ENCODE measurements at regions not wholly inside any gene's neighbourhood (a gene's known extent, or its start where the extent isn't known, plus 50 kb on each side); places are given as distances from the start of the nearest gene placed in this dataset.

DNA sequence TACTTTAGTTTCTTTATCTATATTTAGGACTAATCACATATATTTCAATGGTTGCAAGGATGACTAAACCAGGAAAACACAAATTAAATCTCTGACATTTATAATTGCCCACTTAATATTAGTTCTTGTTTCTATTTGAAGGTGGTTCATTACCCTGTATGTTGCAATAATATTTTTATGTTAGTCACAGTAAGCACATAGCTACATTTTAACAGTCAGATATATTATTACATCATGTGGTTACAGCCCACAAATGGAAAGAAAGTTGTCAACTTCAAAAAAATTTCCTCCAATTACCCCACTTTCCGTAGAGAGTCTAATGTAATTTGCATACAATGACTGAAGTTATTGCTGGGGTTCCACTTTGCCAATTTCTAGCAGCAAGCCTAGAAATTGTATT is 114.6 kb downstream of the TUSC7 start:
- TF ChIP-seq, protein P1, sequence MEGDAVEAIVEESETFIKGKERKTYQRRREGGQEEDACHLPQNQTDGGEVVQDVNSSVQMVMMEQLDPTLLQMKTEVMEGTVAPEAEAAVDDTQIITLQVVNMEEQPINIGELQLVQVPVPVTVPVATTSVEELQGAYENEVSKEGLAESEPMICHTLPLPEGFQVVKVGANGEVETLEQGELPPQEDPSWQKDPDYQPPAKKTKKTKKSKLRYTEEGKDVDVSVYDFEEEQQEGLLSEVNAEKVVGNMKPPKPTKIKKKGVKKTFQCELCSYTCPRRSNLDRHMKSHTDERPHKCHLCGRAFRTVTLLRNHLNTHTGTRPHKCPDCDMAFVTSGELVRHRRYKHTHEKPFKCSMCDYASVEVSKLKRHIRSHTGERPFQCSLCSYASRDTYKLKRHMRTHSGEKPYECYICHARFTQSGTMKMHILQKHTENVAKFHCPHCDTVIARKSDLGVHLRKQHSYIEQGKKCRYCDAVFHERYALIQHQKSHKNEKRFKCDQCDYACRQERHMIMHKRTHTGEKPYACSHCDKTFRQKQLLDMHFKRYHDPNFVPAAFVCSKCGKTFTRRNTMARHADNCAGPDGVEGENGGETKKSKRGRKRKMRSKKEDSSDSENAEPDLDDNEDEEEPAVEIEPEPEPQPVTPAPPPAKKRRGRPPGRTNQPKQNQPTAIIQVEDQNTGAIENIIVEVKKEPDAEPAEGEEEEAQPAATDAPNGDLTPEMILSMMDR (IDR thresholded peaks at IDR 0.05) = no peak
- no peak for TF ChIP-seq POLR2AphosphoS5 (IDR thresholded peaks at IDR 0.05)

Measured in prostate gland (tissue), 2 donors.